GM18861 (cell line): ENCODE measurements at regions not wholly inside any gene's neighbourhood (a gene's known extent, or its start where the extent isn't known, plus 50 kb on each side); places are given as distances from the start of the nearest gene placed in this dataset.

ENCODE experiments used
- ATAC-seq: cut with Tn5 transposase; IDR thresholded peaks from one replicate; pipeline ENCODE4 v1.9.1; 2021; ENCODE audit not compliant: unreplicated experiment

DNA sequence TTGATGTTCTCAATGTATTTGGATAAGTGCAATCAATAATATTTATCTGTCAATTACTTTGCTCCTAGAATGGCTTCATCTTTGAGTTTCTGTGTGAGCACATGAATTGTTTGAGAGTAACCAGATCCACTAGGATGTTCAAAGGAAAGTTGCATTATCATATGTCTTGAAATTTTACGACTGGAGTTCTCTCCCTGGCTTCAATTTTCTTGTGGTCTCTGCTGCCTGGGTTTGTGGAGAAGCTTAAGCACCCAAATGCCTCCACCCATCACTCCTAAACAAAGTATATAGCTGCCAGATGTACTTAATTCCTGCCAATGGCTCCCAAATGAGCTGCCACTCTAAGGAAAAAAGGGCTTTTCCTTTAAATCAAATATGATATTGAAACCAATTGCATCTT lies 1149.4 kb upstream of the ZEB2 start:
- no peak for ATAC-seq

DNA sequence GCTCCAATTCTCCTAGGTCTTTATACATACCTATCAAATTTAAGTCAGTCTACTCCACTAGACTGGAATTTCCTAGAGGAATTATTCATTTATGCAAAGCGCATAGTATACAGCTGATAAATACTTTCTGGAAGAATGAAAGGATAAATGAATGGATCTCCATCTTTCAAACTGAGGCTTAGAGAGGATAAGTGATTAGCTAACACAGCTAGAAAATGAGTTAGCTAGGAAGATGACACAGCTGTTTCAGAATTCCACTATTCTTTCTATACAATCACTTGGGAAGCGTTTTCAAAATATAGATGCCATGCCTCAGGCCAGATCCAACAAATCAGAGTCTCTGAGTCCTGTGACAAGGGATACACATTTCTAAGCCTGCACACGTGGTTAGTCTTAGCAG lies 1146.6 kb upstream of the ZEB2 start:
- ATAC-seq = no peak

DNA sequence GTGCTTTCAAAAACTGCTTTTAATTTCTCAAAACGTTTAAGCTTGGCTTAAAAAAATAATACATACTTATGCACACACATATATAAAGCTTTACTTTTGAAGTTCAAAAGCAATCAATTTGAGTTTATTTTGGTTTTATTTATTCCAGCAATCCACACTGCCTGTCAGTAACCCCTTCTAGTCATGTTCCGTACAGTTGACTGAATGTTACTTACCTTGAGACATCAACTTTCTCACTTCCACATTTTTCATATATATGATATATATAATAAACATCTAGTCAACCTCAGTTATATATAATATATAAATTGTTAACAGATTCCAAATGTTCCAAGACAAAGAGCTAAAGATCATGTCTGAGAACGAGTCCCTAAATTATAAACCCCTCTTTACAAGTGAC lies 1137.3 kb upstream of the ZEB2 start:
- no peak for ATAC-seq

DNA sequence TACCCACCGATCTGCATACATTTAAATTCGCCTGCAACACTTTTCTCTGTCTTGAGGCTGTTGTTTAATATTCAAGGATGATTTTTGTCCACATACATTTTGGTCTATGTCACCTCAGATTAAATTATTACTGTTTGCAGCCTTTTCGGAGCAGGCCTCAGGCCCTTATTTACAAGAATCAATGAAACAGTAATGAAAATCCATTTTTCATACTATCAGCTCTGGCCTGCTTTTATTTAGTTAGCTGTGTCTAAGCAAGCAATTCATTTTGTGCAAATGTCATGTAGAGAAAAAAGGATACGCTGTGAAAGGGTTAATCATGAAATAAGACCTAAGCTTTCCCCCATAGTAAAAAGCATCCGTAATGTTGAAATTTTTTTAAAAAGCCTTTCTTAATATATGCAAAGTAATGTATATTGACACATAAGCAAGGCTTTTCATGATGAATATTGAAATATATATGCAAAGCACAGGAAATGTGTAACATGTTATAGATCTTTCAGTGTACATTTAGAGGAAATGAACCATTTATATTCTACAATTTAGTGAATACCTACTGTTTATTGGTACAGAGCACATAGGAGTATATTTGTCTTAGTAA lies 1135.3 kb upstream of the ZEB2 start:
- no peak for ATAC-seq

DNA sequence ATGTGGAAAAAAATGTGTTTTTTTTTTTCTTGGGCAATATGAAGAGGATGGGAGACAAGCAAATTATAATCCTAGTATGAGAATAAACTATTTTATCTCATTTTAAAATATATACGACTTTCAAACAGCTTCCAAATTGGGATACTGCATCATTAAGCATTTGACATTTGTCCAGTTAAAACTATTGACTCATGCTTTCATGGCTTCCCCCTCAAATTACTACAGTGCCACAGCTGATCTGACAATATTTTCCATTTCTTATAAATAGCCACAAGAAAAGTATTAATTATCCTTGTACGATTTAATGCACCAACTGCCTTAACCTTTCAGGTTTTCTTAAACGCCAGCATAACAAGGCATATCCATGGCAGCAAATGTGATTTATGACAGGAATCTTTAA lies 1134.8 kb upstream of the ZEB2 start:
- ATAC-seq = no peak

DNA sequence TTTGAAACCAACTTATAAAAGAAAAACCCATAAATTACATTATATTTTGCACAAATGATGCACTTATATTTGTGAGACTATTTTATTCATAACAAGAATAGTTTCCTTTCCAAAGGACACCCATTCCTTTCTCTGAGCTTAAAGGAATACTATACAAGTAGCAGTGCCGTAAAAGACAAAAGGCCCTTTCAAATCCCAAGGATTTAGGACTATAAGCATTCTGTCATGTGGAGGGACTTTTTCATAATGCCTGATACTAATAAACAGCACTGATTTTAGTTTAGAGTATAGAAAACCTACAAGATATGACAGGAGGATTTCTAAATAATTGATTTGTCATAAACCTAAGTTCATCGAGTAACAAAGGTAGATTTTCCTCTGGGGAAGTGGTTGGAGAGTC lies 1134.2 kb upstream of the ZEB2 start:
- no peak for ATAC-seq

DNA sequence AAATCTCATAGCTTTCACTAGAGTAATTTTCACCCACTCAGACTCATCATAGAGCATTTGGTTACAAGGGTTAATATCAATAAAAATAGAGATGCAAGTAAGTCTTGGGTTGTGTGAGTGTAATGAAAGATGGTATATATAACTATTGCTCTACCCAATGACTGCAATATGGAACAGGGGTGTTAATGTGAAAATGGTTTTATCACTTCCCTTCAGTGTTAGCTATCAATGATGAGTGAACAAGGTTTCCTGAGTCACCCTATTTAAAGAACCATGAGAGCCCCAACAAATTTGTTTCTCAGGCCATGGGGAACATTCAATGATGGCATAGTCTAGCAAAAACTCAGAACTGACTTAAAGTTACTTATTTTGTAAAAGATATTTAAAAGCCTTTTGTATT lies 1133.6 kb upstream of the ZEB2 start:
- ATAC-seq = no peak

DNA sequence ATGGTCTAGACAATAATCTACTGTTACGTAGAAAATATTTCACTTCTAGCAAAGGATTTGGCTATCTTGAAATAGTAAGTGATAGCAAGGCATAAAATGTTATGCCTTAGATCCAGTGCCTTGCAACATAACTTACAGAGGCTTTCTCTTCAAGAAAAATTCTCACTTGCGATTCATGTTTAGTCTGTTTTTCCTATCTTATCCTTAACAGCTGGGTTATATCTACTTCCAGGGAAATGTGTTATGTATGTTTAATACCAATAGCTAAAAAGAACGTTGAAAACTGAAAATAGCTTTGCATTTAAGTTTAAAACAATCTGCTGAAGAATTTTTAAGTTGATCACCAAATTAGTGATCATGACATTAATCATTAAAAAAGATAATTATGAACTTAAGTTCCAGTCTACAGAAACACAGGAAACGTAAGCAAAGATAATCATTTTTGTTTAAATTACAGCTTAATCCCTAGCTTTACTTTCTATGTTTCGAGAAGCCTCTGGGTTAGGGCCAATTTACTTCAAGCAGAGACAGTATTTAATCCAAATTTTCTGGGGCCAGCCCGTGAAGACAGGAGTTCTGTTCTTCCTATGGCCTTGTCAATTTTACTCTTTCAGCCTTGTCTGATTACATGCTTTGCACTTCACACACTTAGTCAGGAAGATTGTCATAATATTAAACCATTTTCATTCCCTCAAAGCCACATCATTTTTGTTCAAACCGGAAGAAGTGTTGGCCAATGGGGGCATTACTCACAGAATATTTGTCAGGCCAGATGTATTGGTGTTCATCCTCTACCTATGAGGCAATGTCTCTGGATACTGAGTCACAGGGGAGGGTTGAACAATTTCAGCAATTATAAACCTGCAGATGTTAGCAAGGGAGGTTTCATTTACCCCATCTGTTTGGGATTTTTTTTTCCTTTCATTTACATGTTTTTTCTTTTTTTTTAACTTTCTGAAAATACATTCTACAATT lies 1132.9 kb upstream of the ZEB2 start:
- no peak for ATAC-seq

DNA sequence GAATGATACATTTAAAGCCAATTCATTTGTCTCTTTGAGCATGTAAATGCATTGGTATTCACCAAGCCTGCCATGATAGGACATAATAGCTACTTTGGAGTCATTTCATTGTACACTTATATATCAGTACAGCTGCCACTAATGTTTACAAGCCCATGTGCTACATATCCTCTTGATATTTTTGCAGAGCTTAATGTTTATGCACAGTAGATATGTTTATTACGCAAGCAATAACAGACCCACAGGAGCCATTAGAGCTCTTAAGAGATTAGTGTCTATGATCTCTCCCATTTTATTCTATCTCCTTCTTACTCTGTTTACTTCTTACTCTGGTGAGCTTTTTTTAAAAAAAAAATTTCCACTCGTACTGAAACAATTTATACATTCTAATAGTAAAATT lies 1132.1 kb upstream of the ZEB2 start:
- ATAC-seq = no peak

DNA sequence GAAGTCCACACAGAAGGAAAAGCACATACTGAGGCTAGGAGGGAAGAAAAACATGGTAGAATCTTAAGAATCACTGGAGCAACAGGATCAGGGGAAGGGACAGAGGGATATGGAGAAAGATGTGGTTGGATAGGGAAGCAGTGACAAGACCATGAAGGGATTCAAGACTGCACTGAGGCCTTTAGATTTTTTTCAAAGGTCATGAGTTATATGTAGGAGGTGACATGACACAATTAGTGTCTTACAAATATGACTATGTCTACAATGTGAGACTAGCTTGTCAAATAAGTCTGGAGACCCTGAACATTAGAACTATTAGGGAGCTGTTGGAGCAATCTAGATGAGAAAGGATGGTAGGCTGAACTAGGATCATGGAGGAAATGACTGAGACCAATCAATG lies 1130.3 kb upstream of the ZEB2 start:
- no peak for ATAC-seq

DNA sequence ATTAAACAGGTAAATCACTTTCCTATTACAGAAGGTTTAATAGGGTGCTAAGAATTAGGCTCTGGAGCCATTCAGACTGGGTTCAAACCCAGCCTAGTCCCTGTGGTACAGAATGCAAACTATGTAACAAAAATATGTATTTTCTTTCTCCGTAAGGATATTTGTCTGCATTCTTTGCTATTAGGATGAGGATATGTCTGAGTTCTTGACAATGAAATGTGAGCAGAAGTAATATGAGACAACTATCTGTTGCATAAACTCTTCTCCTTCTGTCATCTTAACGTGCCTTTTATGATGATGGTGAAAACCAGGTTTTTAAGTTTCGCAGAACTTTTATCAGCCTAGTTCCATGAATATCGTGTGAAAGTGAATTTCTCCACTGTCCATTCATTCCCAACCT lies 1129.1 kb upstream of the ZEB2 start:
- ATAC-seq = no peak

DNA sequence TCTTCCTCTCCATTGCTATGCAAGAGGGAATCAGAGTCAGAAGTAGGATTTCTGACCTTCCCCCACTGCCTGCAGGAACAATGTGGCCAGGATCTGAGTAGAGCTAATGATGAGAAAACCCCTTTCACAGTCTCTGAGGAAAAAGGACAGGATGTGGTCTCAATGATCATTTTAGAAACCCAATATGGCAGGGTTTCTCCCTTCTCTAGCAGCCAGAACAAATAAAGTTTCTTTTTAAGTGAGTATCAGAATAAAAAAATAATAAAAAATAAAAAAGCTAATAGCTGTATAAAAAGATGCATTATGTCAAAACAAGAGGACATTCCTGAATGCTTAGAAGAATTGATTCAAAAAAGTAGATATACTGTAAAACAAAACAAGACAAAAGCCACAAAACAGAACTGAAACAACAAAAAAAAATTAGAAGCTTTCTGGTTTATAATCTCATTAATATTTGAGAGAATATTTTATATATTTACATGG lies 1124.9 kb upstream of the ZEB2 start:
- ATAC-seq = peak; percentile 99

DNA sequence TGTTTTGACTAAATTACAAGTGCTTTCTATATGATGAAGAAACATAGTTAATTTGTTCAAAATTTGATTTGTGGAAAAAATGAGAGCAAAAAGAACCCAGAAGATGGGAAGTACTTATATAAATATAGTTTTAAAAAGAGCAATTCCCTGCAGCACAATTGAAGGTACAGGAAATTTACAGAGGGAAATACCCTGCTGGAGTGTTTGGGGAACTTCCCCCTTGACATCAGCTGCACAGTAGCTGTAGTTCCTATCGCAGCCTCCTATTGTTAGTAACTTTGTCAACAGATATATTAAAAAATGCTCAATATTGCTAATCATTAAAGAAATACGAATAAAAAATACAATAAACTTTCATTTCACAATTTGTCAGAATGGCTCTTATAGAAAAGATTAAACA lies 1118.8 kb upstream of the ZEB2 start:
- peak; percentile 52 for ATAC-seq

DNA sequence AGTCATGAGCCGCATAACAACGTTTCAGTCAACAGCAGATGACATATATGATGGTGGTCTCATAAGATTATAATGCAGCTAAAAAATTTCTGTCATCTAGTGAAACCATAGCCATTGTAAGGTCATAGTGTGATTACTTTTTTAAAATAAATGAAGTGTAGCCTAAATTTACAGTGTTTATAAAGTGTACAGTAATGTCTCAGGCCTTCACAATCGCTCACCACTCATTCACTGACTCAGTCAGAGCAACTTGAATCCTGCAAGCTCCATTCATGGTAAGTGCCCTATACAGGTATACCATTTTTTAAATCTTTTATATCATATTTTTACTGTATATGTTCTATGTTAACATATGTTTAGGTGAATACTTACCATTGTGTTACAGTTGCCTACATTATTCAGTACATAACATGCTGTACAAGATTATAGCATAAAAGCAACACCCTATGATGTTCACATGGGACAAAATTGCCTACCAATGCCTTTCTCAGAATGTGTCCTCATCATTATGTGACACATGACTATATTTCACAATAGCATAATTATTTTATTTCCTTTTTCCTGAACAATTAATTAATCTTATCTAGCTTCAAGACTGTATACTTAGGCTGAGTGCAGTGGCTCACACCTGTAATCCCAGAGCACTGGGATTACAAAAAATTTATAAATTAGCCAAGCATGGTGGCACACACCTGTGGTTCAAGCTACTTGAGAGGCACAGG lies 1115.9 kb upstream of the ZEB2 start:
- no peak for ATAC-seq

DNA sequence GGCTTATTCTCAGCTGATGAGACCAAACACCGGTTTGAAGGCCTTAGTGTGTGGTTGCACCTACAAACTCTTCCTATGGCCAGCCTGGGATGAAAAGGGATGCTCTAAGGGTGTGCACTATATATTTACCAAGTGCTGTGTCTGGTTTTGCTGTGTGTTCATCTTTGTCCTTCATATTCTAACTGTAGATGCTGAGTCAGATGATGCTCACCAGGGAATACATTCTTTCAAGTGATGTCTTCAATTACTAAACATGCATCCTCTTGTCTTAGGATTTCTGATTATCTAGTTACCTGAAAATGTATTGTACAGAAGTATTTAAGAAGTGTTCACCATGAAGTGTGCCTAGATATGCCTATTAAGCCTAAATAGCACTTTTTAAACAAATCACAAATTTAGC lies 1111.6 kb upstream of the ZEB2 start:
- ATAC-seq = no peak

DNA sequence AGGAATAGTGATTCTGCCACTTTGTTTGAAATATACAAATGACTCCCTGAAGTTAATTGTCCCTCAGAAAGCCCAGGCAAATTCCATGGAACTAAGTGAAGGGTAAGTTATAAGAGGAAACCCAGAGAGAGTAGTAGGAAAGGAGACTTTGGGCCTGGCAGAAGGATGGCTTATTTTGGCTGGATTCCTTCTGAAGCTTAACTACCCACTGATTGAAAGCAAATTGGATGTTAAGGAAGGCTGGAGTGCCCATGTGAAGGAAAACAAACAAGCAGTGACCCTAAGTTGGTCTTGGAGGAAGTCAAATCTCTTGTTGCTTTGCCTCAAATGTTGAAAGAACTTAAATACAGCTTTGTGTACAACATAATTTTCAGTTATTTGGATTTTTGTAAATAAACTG lies 1106.4 kb upstream of the ZEB2 start:
- no peak for ATAC-seq

DNA sequence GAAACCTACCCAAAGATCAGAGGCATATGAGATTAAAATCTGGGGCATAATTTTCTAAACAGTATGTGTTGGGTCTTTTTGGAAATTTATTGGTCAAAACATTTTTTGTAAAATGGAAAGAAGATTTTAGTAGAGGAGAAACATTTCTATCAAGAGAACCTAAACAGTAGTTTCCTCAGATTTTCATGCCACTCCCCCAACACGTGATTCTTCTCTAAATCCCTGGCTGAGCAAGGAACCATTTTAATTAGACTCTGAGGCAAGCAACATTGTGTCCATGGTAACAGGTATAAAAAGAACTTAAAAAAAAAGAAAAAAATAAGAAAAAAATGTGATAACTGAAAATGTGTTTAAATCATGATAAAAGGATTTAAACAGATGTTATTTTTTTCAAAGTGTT lies 1105.2 kb upstream of the ZEB2 start:
- no peak for ATAC-seq

DNA sequence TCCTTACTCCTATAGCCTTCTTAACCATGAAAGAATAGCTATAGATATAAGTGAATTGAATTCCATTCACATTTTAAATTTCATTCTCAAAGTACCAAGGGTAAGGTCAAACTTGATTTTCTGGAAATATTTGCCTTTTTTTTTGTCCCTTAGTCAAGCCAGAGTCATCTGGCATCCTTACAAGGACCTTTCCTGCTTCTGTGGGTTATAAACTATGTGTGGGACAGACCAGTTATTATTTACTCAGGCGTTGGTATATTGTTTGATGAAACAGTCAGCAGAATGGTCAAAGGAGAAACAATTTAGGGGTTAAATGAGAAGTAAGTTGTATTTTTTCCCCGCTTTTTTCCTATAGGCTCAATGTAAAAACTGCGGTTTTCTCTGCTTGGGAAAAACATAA lies 1103.2 kb upstream of the ZEB2 start:
- ATAC-seq = no peak

DNA sequence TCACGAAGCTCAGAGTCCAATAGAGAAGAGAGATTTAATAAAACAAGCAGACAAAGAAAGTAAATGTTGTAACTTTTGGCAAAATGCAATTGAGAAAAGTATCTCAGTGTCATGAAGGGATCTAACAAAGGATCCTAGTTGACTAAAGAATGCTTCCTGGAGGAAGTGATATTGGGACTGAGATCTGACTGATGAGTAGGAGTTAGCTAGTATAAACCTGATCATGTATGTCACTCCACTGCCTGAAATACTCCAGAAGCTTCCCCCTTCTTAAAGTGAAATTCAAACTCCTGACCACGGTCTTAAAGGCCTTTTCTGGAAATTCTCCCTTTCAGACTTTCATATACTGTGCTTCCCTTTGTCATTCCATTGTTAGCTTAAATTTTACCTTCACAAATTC lies 1102.4 kb upstream of the ZEB2 start:
- no peak for ATAC-seq

DNA sequence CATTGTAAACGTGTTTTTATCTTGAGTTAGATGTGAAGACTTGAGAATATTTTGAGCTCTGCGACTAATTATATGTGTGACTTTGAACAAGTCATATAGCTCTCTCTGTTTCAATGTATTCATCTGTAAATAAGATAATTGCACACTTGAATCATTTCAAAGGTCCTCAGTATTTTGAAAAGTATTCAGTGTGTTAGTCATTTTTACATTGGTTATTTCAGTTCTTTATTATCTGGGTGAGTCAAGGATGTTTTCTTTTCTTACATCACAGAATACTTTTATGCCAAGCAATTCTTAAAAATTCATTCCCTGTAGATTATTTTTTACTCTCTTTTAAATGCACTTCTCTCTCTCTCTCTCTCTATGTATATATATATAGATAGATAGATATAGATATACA lies 1098.0 kb upstream of the ZEB2 start:
- no peak for ATAC-seq

DNA sequence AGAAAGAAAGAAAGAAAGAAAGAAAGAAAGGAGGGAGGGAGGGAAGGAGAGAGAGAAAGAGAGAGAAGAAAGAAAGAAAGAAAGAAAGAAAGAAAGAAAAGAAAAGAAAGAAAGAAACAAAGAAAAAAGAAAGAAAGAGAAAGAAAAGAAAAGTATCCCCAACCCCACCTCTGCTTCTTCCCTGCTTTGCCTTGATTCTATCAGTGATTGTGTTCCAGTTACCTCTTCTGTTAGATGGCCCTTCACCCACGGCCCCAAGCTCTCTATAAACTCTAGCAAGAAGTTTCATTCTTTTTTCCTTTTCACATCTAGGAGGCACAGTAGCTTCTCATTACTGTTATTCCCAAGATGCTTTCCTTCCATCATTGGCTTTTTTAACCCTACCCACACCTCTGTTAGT lies 1097.5 kb upstream of the ZEB2 start:
- ATAC-seq = no peak

DNA sequence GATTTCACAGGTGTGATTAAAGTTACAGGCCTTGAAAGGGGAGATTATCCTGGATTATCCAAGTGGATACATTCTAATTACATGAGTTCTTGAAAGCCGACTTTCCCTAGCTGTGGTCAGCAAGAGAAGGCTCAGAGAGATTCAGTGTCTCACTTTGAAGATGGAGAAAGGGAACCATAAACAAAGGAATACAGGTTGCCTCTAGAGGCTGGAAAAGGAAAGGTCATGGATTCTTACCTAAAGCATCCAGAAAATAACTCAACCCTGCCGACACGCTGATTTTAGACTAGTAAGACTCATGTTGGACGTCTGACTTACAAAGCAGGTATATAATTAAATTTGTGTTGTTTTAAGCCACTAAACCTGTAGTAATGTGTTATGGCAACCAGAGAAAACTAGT lies 1095.7 kb upstream of the ZEB2 start:
- ATAC-seq = no peak
